ENCODE measurements at regions not wholly inside any gene's neighbourhood (a gene's known extent, or its start where the extent isn't known, plus 50 kb on each side); places are given as distances from the start of the nearest gene placed in this dataset.
"Not testable (repeated sequence)": the region's sequence is repeated elsewhere in the genome, so short reads cannot be mapped to it uniquely, and the experiment has no call there.

DNA sequence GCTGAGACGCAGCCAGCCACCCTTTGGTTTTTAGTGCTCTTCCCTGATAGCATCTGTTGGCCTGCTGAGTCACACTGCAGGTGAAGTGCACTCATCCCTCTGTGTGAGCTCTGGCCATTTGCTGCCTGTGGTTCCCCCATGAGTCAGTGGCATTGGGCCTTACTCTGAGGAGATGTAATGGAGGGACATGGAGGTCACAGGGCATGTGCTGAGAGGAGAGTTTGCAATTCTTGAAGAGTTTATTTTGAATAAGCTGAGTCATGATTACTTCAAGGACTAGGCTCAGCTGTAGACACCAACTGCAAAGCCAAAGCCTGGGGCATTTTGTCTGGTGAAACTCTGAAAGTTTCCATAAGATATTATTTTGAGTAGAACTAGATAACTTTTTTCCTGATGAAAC is 200.3 kb downstream of the BCL2L11 start:
- DNase-seq (ENCODE audit: low spot score); H3K36me3 Mint-ChIP-seq (ENCODE audit: low read depth); H3K27ac Mint-ChIP-seq; H3K4me3 Mint-ChIP-seq (ENCODE audit: low read depth); H3K9me3 Mint-ChIP-seq; intact Hi-C loops (cut with micrococcal nuclease); H3K27me3 Mint-ChIP-seq (ENCODE audit: low read depth): not testable (repeated sequence)
- peaks cover 18% of the 10 kb centered on the region for H3K4me1 Mint-ChIP-seq (ENCODE audit: low read depth)

DNA sequence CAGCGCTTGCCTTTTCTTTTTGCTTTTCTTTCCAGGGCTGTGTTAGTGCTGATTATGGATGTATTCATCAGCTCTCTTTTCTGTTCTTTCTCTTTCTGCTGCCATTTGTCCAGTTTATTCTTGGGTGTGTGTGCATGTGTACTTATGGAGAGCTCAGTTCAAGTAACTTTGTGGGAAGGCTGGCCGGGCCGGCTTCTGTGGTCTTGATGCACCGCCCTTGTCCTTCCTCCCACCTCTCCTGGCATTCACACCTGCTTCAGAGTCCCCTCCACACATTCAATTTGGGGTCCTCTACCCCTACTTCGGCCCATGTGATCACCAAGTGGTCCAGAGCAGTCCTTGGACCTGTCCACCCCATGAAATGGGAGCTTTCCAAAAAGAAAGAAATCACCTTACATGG is 202.7 kb downstream of the BCL2L11 start:
- H3K4me1 Mint-ChIP-seq (ENCODE audit: low read depth); H3K27ac Mint-ChIP-seq; H3K27me3 Mint-ChIP-seq (ENCODE audit: low read depth); DNase-seq (ENCODE audit: low spot score); intact Hi-C loops (cut with micrococcal nuclease); H3K36me3 Mint-ChIP-seq (ENCODE audit: low read depth); H3K4me3 Mint-ChIP-seq (ENCODE audit: low read depth); H3K9me3 Mint-ChIP-seq: not testable (repeated sequence)

DNA sequence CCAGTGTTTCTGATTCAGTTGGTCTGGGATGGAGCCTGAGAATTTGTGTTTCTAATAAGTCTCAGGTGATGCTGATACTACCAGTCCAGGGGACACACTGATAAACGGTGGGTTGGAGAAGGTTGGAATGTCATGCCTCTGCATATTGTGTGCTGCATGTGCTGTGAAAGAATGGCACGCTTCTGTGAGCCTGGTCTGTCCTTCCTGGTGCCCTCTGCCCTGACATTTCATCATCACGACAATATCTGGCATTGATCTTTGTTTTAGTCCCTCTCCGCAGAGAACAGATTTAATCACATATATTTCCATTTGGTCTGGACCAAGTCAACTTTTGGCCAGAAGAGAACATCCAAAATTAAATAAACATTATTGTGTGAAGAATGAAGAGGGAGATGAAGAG is 207.0 kb downstream of the BCL2L11 start:
- H3K4me3 Mint-ChIP-seq (ENCODE audit: low read depth); H3K27ac Mint-ChIP-seq; H3K36me3 Mint-ChIP-seq (ENCODE audit: low read depth); H3K4me1 Mint-ChIP-seq (ENCODE audit: low read depth); H3K9me3 Mint-ChIP-seq; intact Hi-C loops (cut with micrococcal nuclease); DNase-seq (ENCODE audit: low spot score); H3K27me3 Mint-ChIP-seq (ENCODE audit: low read depth): not testable (repeated sequence)

DNA sequence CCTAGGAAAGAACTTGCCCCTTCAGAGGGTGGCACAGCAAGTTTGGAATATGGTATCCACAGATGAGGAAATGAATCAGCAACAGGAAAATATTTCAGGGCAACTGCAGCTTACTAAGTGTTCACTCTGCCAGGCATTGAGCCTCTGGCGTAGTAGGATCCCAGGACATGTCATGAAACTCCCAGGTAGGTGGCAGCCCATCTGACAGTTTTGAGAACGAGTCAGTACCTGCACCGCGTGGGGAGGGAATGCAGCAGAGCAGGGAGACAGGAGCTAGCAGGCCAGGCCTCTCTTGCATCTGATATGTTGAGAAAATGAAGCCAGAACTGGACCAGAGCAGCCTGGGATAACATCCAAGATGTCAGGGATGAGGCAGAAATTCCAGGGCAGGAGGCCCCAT is 208.6 kb downstream of the BCL2L11 start:
- H3K4me3 Mint-ChIP-seq (ENCODE audit: low read depth); H3K36me3 Mint-ChIP-seq (ENCODE audit: low read depth); H3K4me1 Mint-ChIP-seq (ENCODE audit: low read depth); intact Hi-C loops (cut with micrococcal nuclease); H3K9me3 Mint-ChIP-seq; DNase-seq (ENCODE audit: low spot score); H3K27ac Mint-ChIP-seq; H3K27me3 Mint-ChIP-seq (ENCODE audit: low read depth): not testable (repeated sequence)

DNA sequence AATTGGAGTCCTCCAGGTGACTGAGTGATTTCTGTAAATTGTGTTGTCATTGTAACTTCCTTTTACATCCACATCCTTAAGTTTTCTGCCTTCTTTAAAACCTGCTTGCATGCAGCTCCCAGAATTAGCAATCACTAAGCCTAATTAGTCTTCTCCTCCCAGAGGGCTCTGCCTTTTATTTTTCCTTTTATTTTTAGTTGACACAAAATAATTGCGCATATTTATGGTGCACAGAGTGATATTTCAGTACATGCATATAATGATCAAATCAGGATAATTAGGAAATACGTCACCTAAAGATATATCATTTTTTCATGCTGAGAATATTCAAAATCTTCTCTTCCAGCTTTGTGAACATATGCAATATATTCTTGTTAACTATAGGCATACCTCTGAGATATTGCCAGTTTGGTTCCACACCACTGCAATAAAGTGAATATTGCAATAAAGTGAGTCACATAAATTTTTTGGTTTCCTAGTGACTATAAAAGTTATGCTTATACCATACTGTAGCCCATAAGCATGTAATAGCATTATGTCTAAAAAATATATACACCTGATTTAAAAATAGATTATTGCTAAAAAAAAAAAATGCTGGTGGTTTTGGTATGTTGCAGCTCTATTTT is 210.5 kb downstream of the BCL2L11 start:
- intact Hi-C loops (cut with micrococcal nuclease); H3K36me3 Mint-ChIP-seq (ENCODE audit: low read depth); H3K4me1 Mint-ChIP-seq (ENCODE audit: low read depth); DNase-seq (ENCODE audit: low spot score); H3K9me3 Mint-ChIP-seq; H3K4me3 Mint-ChIP-seq (ENCODE audit: low read depth); H3K27me3 Mint-ChIP-seq (ENCODE audit: low read depth); H3K27ac Mint-ChIP-seq: not testable (repeated sequence)

DNA sequence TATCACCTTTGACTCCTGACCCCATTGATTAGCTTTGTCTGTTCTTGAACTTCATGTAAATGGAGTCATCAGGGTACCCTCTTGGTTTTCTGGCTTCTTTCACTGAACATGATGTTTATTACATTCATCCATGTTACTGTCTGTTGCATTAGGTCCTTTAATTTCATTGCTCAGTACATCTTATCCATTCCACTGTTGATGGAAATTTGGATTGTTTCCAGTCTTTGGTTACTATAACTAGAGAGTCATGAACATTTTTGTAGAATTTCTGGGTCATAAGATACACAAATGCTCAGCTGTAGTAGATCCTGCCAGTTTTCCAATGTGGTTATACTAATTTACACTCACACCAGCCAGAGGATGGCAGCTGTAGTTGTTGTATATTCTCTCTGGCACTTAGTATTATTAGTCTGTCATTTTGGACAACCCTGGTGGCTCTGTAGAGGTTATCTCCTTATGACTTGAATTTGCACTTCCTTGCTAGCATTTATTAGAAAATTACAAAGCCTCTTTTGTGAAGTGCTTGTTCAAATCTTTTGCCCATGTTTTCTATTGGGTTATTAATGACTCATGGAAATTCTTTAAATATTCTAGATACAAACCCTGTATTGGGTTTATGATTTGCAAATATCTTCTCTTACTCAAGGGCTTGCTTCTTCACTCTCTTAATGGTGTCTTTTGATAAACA is 214.7 kb downstream of the BCL2L11 start:
- DNase-seq (ENCODE audit: low spot score); H3K4me3 Mint-ChIP-seq (ENCODE audit: low read depth); H3K36me3 Mint-ChIP-seq (ENCODE audit: low read depth); H3K27ac Mint-ChIP-seq; H3K9me3 Mint-ChIP-seq; H3K27me3 Mint-ChIP-seq (ENCODE audit: low read depth); intact Hi-C loops (cut with micrococcal nuclease); H3K4me1 Mint-ChIP-seq (ENCODE audit: low read depth): not testable (repeated sequence)

DNA sequence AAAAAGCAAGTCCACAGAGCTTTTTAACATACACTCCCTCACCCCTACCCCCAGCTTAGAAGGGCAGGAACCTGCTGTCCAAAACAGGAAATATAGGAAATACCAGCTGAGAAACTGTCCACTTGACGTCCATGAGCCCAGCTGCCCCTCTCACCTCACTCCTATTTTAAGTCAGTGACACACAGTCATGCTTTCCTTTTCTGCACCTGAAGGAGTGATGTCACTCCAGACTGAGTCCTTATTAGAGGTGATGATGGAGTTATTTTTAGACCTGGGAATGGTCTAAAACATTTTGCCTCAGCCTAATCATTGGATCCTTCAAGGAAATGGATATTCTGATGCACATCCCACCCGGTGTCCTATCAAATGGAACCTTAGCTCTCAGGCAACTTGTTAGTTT is 217.8 kb downstream of the BCL2L11 start:
- H3K4me1 Mint-ChIP-seq (ENCODE audit: low read depth); H3K4me3 Mint-ChIP-seq (ENCODE audit: low read depth); intact Hi-C loops (cut with micrococcal nuclease); H3K27ac Mint-ChIP-seq; H3K27me3 Mint-ChIP-seq (ENCODE audit: low read depth); H3K36me3 Mint-ChIP-seq (ENCODE audit: low read depth); H3K9me3 Mint-ChIP-seq; DNase-seq (ENCODE audit: low spot score): not testable (repeated sequence)

DNA sequence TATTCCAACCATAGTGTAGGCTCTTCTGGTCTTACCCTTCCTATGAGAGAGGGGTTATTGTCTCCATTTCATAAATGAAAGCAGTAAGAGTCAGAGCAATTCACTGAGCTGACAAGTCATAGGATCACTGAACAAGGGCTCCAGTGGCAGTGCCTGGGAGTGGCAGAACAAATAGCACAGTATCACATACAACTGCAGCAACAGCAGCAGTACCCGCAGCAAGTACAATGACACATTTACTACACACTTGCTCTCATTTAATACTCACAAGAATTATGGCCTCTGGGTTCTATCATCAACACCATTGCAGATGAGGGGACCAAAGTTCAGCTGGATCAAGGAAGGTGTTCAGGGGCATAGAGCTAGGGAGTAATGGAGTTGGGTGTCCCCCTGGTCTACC is 218.8 kb downstream of the BCL2L11 start:
- H3K4me3 Mint-ChIP-seq (ENCODE audit: low read depth); H3K27ac Mint-ChIP-seq; H3K9me3 Mint-ChIP-seq; H3K27me3 Mint-ChIP-seq (ENCODE audit: low read depth); intact Hi-C loops (cut with micrococcal nuclease); H3K4me1 Mint-ChIP-seq (ENCODE audit: low read depth); H3K36me3 Mint-ChIP-seq (ENCODE audit: low read depth); DNase-seq (ENCODE audit: low spot score): not testable (repeated sequence)

DNA sequence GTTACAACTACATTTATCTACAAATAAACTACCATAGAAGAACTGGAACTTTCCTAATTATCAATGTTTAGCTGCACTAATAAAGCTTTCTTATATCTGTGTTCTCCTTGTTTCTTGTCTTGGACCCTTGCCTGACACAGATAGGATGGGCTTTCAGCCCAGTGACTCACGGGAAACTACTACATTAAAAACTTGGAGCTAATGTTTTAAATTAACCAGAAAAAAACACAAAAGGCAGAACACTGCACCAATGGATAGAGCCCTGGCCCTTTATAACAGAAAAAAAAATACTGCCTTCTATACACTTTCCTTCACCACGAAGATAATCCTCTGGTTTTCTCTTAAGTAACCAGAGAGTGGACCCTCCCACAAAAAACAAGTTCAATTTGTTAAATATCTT is 223.9 kb downstream of the BCL2L11 start:
- H3K27ac Mint-ChIP-seq; H3K27me3 Mint-ChIP-seq (ENCODE audit: low read depth); H3K36me3 Mint-ChIP-seq (ENCODE audit: low read depth); H3K9me3 Mint-ChIP-seq; DNase-seq (ENCODE audit: low spot score); H3K4me1 Mint-ChIP-seq (ENCODE audit: low read depth); H3K4me3 Mint-ChIP-seq (ENCODE audit: low read depth); intact Hi-C loops (cut with micrococcal nuclease): not testable (repeated sequence)

DNA sequence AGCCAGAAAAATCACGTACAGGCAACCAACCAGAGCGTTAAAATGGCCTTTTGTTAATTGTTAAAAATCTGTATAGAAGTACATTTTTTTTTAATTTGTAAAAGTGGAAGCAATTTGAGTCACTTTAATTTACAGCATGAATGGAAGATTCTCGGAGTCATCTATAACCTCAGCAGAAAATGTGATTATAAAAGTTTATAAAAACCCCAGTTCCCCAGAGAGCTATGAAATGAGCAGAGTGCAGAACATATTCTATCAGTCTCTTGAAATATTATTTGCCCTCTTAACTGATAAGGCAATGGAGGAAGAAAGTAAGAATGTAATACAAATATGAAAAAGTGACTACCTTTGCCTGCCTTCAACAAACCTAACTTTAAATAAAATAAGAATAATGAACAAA is 224.7 kb downstream of the BCL2L11 start:
- not testable (repeated sequence) for DNase-seq (ENCODE audit: low spot score)

DNA sequence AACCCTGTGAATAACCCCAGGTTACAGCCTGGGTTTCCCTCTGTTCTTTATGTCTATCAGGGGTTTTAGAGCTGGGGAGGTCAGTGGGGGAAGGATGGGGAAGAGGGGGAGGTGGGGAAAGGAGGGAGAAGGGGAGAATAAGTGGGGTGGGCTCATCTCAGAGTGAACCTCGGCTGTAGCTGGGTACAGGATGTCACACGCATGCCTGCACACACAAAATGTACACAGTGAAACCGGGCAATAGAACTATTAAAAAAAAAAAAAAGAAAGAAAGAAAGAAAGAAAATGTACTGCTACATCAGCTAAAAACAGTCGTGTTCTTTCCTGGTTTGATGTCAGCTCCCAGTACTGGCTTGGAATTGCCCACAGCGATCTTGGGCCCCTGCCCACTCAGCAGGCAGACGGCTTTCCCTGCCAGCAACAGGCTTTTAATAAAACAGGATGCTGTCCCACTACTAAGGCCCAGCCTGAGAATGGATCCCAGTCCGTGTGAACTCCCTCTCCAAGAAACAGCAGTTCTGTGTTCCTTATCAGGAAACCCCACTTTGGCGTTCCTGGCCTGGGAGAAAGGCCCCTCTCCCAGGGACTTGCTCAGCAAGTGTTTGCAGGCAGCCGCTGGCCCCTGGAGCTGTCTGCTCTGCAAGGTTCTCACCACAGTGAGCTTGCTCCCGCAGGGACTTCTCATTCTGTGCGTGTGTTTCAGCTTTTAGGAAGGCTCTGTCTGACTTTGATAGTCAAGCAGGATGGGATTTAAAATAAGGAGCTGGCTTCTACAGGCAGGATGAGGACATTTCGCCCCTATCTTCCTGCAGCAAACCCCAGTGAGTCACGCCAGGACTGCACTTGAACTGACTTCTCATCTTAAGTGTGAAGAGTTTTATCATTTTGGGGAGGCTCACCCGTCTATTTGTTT is 225.6 kb downstream of the BCL2L11 start:
- intact Hi-C loops (cut with micrococcal nuclease); H3K27ac Mint-ChIP-seq; DNase-seq (ENCODE audit: low spot score); H3K9me3 Mint-ChIP-seq; H3K4me1 Mint-ChIP-seq (ENCODE audit: low read depth); H3K36me3 Mint-ChIP-seq (ENCODE audit: low read depth); H3K27me3 Mint-ChIP-seq (ENCODE audit: low read depth); H3K4me3 Mint-ChIP-seq (ENCODE audit: low read depth): not testable (repeated sequence)

More for the DNA sequence above, 224.7 kb downstream of the BCL2L11 start:
- H3K27ac Mint-ChIP-seq; H3K4me1 Mint-ChIP-seq (ENCODE audit: low read depth); H3K36me3 Mint-ChIP-seq (ENCODE audit: low read depth); intact Hi-C loops (cut with micrococcal nuclease); H3K4me3 Mint-ChIP-seq (ENCODE audit: low read depth); H3K27me3 Mint-ChIP-seq (ENCODE audit: low read depth); H3K9me3 Mint-ChIP-seq: not testable (repeated sequence)

DNA sequence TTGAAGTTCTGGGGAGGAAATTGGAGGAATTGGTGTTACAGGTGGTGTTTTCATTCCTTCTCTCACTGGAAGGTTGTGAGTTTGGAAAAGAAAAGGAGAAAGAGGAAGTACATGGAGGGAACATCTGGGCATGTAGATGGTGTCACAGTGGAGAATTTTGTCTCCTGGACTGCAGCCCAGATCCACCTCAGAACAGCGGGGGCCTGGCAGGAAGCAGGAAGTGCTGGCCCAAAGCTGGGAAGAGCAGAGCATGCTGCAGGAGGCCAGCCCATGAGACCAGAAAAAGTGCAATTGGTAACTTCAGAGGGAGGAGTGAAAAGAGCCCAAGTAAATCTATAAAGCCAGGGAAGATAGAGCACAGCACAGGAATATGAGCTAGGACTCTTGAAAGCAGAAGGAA is 227.0 kb downstream of the BCL2L11 start:
- H3K9me3 Mint-ChIP-seq; intact Hi-C loops (cut with micrococcal nuclease); H3K27ac Mint-ChIP-seq; H3K27me3 Mint-ChIP-seq (ENCODE audit: low read depth); H3K4me1 Mint-ChIP-seq (ENCODE audit: low read depth); DNase-seq (ENCODE audit: low spot score); H3K36me3 Mint-ChIP-seq (ENCODE audit: low read depth); H3K4me3 Mint-ChIP-seq (ENCODE audit: low read depth): not testable (repeated sequence)

DNA sequence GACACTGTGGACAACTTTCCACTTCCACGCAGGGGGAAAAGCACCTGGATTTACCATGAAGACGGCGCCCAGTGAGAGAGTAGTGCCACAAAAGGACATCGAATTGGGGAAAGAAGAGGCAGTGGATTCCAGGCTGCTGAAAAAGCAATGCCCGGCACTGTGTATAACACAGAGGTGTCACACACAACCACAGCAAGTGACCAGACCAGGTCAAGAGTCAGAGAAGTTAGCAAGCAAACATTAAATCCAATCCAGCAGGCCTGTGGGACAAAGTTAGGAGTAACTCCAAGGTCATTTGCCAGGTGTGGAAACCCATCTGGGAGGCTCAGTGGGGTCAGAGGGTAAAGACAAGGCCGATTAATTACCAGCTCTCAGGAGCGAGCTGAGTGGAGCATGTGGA is 227.6 kb downstream of the BCL2L11 start:
- H3K27ac Mint-ChIP-seq; H3K27me3 Mint-ChIP-seq (ENCODE audit: low read depth); H3K4me1 Mint-ChIP-seq (ENCODE audit: low read depth); intact Hi-C loops (cut with micrococcal nuclease); H3K4me3 Mint-ChIP-seq (ENCODE audit: low read depth); H3K36me3 Mint-ChIP-seq (ENCODE audit: low read depth); H3K9me3 Mint-ChIP-seq; DNase-seq (ENCODE audit: low spot score): not testable (repeated sequence)
